ENCODE measurements at regions not wholly inside any gene's neighbourhood (a gene's known extent, or its start where the extent isn't known, plus 50 kb on each side); places are given as distances from the start of the nearest gene placed in this dataset.

GRCh38 chr14:65872536-65872935 lies 460.0 kb downstream of the FUT8 start:
- DNase-seq (ENCODE audit: low read depth), result no peak

DNA sequence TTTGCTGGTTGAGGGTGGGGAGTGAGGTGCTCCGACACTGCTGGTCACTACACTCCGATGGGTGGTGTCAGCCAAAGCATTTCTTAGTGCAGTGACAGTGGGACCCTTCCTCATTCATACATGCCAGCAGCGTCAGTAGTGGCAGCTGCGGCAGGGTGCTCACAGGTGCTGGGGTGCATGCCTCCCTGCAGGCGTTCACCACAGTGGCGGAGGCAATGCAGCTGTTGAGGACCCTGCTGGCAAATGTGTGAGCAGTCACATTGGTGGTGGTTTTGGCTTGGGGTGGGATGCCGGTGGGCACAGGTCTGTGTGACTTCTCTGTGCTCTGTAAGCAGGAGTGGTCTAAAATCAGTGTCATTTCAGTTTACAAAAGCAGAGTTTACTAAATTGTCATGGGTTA lies 464.6 kb downstream of the FUT8 start:
- no peak for DNase-seq (ENCODE audit: low read depth)

DNA sequence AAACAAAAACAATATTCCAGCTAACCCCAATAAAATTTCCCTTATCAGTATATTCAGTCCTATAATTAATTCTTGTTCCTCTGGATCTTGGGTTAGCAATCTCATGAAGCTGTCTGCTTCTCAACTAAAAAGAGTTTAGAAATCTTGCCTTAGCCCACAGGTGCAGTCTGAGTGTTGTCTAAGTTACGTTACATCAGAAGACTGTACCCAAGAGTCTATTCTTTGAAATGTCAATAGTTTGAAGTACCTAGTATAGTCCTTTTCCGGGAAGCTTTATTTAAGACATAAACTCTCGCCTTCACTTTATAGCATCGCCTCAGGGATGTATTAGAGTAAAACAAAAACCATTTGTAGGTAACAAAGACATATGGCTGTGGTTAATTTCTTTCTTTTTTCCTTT lies 465.1 kb downstream of the FUT8 start:
- DNase-seq (ENCODE audit: low read depth), result no peak

DNA sequence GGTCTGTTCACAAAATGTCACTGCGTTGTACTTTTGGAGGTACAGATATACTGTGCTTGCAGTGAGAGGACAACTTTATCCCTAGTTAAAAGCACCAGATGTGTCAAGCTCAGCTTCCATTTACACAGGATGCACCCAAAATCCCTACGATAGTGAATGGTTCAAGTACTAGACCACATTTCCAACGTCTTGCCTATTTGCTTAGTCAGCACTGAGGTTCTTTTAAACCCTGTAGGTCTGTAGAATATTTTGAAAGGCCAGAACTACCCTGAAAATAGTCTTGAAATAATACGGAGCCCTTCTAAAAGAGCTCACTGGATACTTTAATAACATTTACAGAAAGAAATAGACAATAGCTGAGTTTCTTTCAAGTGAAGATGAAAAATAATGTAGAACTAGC lies 466.1 kb downstream of the FUT8 start:
- DNase-seq (ENCODE audit: low read depth), result no peak

- DNase-seq (ENCODE audit: low read depth), result peak; percentile 25
These were observed 466.9 kb downstream of the FUT8 start for GRCh38 chr14:65879248-65880009.

DNA sequence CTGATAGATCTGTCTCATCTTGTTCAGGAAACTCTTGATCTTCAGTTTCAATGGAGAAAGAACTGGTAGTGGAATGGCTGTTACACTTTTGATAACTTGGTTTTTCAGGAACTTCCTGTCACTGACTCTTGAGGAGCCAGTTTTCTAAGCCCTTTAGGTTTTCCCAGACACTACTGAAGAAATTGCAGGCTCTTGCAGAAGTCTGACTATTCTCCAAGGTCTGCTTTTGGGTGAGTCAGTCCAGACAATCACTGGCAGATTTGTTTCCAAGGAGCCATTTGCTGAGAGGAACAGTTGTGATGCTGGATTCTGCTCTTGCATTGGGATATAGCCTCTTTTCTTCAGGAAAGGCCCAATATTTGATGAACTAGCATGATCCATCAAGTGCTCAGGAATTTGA lies 468.0 kb downstream of the FUT8 start:
- no peak for DNase-seq (ENCODE audit: low read depth)

DNA sequence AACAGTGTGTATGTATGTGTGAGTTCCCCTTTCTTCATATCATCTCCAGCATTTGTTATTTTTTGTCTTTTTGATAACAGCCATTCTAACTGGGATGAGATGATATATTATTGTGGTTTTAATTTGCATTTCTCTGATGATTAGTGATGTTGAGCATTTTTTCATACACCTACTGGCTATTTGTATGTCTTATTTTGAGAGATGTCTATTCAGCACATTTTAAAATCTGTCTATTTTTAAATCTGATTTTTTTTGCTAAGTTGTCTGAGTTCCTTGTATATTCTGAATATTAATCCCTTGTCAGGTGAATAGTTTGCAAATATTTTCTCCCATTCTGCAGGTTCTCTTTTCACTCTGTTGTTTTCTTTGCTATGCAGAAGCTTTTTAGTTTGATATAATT lies 469.1 kb downstream of the FUT8 start:
- DNase-seq (ENCODE audit: low read depth), result no peak

- DNase-seq (ENCODE audit: low read depth), result no peak
These were observed 476.1 kb downstream of the FUT8 start for GRCh38 chr14:65888677-65889076.

DNA sequence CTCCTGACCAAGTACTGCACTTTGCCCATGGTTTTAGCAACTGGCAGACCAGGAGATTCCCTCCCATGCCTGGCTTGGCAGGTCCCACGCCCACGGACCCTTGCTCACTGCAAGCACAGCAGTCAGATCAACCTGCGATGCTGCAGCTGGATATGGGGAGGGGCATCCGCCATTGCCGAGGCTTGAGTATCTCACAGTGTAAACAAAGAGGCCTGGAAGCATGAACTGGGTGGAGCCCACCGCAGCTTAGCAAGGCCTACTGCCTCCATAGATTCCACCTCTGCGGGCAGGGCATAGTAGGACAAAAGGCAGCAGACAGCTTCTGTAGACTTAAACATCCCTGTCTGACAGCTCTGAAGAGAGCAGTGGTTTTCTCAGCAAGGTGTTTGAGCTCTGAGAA lies 479.8 kb downstream of the FUT8 start:
- DNase-seq (ENCODE audit: low read depth), result no peak

GRCh38 chr14:65900164-65900563 lies 487.6 kb downstream of the FUT8 start:
- no peak for DNase-seq (ENCODE audit: low read depth)

- DNase-seq (ENCODE audit: low read depth), result no peak
These were observed 489.1 kb downstream of the FUT8 start for GRCh38 chr14:65901595-65901994.

DNA sequence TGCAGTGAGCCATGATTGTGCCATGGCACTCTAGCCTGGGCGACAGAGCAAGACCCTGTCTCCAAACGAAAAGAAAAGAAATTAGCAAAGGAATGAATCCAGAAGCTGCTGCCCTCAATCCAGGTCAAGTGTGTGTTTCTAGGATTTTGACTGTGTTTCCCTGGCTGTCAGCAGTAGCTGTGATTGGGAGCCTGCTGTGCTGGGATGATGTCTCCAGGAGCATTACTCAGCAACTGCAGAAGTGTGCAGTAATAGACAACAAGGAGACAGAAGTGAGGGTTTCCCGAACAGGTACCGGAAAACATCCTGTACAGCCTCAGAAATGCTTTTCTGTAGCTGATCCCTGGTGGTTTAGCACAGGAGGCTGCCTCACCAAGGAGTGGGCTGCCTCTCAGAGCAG lies 492.5 kb downstream of the FUT8 start:
- DNase-seq (ENCODE audit: low read depth), result no peak

- no peak for DNase-seq (ENCODE audit: low read depth)
These were observed 493.8 kb downstream of the FUT8 start for GRCh38 chr14:65906344-65906743.

DNA sequence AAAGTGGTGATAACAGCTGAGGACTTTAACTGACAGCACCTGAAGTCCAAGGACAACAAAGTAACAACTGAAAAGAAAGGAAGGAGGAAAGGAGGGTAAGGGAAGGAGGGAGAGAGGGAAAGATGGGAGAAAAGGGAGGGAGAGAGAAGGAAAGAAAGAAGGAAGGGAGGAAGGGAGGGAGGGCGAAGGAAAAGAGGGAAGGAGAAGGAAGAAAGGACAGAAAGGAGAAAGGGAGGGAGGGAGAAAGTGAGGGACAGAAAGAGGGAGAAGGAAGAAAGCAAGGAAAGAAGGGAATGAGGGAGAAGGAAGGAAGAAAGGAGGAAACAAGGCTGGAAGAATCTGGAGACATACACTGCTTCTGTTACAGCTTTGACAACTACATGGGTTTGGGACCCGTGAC lies 494.4 kb downstream of the FUT8 start:
- no peak for DNase-seq (ENCODE audit: low read depth)

GRCh38 chr14:65910108-65910786 lies 497.7 kb downstream of the FUT8 start:
- peak; percentile 1 for DNase-seq (ENCODE audit: low read depth)

- peak; percentile 0 for DNase-seq (ENCODE audit: low read depth)
These were observed 502.6 kb downstream of the FUT8 start for GRCh38 chr14:65915125-65915524.

DNA sequence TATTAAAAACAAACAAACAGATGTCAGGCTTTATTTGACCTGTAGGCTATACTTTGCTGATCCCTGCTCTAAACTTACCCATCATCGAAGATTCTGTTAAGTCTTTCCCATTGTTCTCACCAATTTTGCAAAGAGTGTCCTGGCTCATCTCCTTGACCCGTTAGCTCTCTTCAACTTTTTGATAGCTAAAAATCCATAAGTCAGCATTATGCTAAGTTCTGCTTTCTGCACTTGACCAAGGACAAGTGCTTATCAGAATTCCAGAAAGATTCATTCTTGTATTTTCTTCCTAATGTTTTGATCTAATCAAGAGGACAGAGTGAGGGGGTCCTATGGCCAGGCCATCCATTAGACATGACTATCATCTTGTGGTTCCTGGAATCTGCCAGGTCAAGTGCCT lies 503.5 kb downstream of the FUT8 start:
- no peak for DNase-seq (ENCODE audit: low read depth)

DNA sequence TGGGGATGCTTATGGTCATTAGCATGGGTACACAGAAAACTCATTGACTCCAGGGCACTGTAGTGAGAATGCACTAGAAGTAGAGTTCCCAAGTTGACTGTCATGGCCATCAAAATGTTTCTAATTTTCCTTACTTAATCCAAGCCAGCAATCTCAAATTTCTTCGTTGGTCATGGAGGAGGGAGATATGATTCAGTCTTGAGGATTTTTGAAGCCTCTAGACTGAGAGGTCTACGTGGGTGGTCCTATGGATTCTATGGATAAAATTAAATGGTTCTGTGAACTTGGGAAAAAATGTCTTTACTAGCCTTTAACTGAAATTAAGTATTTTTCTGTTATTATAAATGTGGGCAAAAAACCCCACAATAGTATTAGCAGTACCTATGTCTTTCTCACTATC lies 508.5 kb downstream of the FUT8 start:
- DNase-seq (ENCODE audit: low read depth), result no peak

GRCh38 chr14:65922142-65922541 lies 509.6 kb downstream of the FUT8 start:
- no peak for DNase-seq (ENCODE audit: low read depth)

DNA sequence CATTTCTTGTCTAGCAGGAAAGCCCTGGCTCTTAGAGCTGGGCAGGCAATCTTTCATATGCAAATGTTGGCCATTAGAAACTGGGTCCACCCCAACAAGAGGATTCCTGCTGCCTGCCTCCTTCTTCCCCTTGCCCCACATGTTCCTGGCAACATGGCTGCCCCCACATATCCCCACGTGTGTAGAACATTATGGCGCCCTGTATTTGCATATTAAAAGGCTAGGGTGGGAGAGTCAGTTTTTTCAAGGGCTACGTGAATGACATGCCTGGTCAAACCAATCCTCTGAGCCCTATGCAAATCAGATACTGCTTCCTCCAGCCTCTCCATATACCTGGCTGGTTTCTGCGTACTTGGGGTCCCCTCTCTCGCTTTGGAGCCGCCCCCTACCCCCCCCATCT lies 514.0 kb downstream of the FUT8 start:
- no peak for DNase-seq (ENCODE audit: low read depth)

- no peak for DNase-seq (ENCODE audit: low read depth)
These were observed 514.6 kb downstream of the FUT8 start for GRCh38 chr14:65926935-65927700.

DNA sequence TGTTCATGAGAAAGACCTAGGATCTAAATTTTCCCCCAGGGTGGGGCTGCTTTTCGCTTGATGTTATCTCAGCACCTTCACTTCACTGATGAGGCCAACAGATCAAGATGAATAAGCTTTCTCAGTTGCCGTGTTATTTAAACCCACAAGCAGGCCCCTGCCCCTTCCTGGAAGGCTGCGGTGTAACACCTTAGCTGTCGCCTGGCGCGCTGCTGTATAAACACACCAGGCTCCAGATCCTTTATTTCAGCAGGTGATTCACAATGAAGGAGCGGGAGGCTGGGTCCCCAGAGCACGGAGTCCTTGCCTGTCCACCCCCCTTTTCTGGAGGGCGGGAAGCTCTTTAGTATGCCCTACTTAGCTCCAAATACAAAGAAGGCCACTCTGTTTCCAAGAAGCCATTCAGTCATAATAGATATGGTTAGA lies 515.4 kb downstream of the FUT8 start:
- DNase-seq (ENCODE audit: low read depth), result no peak

DNA sequence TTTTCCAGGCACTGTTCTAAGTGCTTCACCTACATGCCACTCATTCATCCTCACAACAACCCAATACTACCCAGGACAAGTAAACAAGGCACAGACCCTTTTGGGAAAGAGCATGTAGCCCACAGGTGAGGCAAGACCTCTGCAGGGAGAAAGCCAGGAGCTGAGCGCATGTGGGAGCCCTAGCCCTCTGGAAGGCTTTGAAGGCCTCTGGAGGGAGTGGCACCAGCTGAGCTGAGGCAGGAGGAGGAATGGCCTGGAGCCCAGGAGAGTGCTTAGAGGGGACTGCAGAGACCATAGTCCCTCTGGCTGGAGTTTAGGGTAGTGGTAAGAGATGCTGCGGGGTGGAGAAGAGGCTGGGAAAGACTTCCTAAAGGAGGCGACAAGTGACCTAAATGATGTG lies 516.5 kb downstream of the FUT8 start:
- DNase-seq (ENCODE audit: low read depth), result no peak

All from LHCN-M2 (cell line).